PC-3 (cell line): ENCODE measurements at regions not wholly inside any gene's neighbourhood (a gene's known extent, or its start where the extent isn't known, plus 50 kb on each side); places are given as distances from the start of the nearest gene placed in this dataset.

Source experiments
- CTCF ChIP-seq: fragments of 300-600 bp; sonication (generic); conservative IDR thresholded peaks from 2 replicates; pipeline ENCODE4 v1.5.1; 2017; ENCODE audit warnings: antibody characterized with exemption, low read depth, mild to moderate bottlenecking, low read length
- EZH2 ChIP-seq: fragments of 300-600 bp; sonication (generic); IDR thresholded peaks from one replicate; pipeline ENCODE4 v1.6.1; 2017; ENCODE audit warnings: antibody characterized with exemption, mild to moderate bottlenecking, low read length; ENCODE audit not compliant: unreplicated experiment

- no peak for TF ChIP-seq CTCF
- no peak for TF ChIP-seq EZH2
Observed at GRCh38 chr2:118449401-118449800, 361.1 kb downstream of the INSIG2 start.
